ENCODE measurements at regions not wholly inside any gene's neighbourhood (a gene's known extent, or its start where the extent isn't known, plus 50 kb on each side); places are given as distances from the start of the nearest gene placed in this dataset.

DNA sequence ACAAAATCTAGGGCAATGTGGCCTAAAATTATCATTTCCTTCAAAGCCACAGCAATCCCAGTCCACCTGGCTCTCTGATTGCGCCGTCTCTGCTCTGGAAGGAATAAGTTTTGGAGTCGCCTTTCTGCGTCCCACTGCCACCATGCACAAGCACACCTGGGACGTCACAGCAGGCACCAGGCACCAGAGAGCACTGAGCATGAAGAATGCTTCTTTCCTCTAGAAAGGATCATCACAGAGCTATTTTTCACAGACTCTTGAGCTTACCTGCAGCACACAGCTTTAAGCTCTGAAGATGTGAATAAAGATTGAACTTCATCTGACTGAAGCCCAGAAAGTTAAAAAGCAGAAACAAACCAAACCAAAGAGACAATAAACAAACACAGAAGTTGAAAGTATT, 170.0 kb upstream of the PPARGC1A start (continued):
- TF ChIP-seq NR1H2 (CRISPR knock-in tag; IDR thresholded peaks at IDR 0.05) (no peak), ZNF396 (CRISPR knock-in tag; IDR thresholded peaks at IDR 0.05; ENCODE audit: borderline replicate concordance) (no peak), NFYB (CRISPR knock-in tag; conservative IDR thresholded peaks at IDR 0.05; ENCODE audit: low read depth) (no peak), ESRRA (CRISPR knock-in tag; IDR thresholded peaks at IDR 0.05; ENCODE audit: borderline replicate concordance) (no peak)

DNA sequence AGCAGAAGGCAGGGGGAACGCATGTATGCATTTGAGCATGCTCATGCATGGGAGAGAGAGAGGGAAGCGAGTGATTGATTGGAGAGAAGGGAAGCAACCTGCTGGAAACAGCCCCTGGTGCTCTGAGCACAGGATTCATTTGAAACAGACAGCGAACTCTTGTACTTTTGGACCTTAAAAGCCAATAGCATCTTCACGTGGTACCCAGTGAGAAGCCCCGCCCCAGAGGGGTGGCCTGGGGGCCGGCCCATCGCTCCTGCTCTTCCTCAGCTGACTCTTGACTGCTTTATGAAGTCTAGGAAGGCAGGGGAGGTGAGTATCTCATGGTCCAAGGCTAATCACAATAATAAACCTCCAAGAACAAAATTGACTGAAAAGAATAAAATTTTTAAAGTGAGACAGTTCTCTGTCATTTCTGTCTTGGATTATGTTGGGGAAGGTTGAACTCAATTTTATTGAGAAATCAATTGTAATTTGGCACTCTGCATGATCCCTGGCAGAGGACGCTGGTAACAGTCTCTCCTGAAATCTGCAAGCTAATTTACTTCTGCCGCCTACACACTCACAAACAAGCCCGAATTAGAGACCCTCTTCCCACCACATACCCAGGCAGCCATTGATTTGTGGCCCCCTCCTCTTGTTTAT, 168.2 kb upstream of the PPARGC1A start:
- no peak overlapping the region for H3K27ac Mint-ChIP-seq
- no peaks in the 10 kb centered on the region for H3K27me3 Mint-ChIP-seq (ENCODE audit: low read depth)
- ChIA-PET POLR2A (no interaction called here), CTCF (no interaction called here)
- no peak for DNase-seq (ENCODE audit: low spot score)
- no peaks in the 10 kb centered on the region for H3K36me3 Mint-ChIP-seq
- no peak overlapping the region for H3K4me3 Mint-ChIP-seq
- H3K4me1 Mint-ChIP-seq = peaks cover 12% of the 10 kb centered on the region
- TF ChIP-seq, protein P1, sequence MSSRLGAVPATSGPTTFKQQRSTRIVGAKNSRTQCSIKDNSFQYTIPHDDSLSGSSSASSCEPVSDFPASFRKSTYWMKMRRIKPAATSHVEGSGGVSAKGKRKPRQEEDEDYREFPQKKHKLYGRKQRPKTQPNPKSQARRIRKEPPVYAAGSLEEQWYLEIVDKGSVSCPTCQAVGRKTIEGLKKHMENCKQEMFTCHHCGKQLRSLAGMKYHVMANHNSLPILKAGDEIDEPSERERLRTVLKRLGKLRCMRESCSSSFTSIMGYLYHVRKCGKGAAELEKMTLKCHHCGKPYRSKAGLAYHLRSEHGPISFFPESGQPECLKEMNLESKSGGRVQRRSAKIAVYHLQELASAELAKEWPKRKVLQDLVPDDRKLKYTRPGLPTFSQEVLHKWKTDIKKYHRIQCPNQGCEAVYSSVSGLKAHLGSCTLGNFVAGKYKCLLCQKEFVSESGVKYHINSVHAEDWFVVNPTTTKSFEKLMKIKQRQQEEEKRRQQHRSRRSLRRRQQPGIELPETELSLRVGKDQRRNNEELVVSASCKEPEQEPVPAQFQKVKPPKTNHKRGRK (CRISPR knock-in tag; IDR thresholded peaks at IDR 0.05; ENCODE audit: borderline replicate concordance) = no peak
- 0 out of 2 replicates have a peak, but pooled peaks cover 6% of the 10 kb centered on the region for H3K9me3 Mint-ChIP-seq
- no peak for ATAC-seq

DNA sequence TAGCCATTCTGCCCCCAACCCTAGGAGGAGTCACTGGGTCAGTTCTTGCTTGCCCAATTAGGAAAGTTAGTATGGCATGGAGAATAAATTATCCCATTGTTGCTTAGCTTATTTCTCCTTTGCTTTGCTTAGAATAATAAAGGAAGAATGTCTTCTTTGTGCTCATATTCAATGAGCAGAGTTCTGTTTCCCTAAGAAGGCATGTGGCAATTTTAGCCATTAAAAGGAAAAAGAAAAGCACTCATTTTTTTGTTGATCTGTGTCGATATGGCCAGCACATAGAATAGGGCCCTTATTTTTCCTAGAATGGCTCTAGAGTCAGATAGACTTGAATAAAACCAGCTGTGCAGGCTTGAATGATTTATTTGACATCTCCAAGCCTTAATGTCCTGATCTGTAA, 166.4 kb upstream of the PPARGC1A start:
- no peak overlapping the region for H3K4me3 Mint-ChIP-seq
- ChIA-PET CTCF (no interaction called here), POLR2A (no interaction called here)
- peaks cover 12% of the 10 kb centered on the region for H3K4me1 Mint-ChIP-seq
- no peaks in the 10 kb centered on the region for H3K27me3 Mint-ChIP-seq (ENCODE audit: low read depth)
- no peaks in the 10 kb centered on the region for H3K36me3 Mint-ChIP-seq
- DNase-seq (ENCODE audit: low spot score) (no peak), ATAC-seq (no peak)
- no peaks in the 10 kb centered on the region for H3K9me3 Mint-ChIP-seq
- no peak for TF ChIP-seq TCF7 (CRISPR knock-in tag; IDR thresholded peaks at IDR 0.05; ENCODE audit: low read depth)
- TF ChIP-seq, protein P2, sequence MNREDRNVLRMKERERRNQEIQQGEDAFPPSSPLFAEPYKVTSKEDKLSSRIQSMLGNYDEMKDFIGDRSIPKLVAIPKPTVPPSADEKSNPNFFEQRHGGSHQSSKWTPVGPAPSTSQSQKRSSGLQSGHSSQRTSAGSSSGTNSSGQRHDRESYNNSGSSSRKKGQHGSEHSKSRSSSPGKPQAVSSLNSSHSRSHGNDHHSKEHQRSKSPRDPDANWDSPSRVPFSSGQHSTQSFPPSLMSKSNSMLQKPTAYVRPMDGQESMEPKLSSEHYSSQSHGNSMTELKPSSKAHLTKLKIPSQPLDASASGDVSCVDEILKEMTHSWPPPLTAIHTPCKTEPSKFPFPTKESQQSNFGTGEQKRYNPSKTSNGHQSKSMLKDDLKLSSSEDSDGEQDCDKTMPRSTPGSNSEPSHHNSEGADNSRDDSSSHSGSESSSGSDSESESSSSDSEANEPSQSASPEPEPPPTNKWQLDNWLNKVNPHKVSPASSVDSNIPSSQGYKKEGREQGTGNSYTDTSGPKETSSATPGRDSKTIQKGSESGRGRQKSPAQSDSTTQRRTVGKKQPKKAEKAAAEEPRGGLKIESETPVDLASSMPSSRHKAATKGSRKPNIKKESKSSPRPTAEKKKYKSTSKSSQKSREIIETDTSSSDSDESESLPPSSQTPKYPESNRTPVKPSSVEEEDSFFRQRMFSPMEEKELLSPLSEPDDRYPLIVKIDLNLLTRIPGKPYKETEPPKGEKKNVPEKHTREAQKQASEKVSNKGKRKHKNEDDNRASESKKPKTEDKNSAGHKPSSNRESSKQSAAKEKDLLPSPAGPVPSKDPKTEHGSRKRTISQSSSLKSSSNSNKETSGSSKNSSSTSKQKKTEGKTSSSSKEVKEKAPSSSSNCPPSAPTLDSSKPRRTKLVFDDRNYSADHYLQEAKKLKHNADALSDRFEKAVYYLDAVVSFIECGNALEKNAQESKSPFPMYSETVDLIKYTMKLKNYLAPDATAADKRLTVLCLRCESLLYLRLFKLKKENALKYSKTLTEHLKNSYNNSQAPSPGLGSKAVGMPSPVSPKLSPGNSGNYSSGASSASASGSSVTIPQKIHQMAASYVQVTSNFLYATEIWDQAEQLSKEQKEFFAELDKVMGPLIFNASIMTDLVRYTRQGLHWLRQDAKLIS (CRISPR knock-in tag; IDR thresholded peaks at IDR 0.05; ENCODE audit: borderline replicate concordance) = no peak
- no peak overlapping the region for H3K27ac Mint-ChIP-seq

DNA sequence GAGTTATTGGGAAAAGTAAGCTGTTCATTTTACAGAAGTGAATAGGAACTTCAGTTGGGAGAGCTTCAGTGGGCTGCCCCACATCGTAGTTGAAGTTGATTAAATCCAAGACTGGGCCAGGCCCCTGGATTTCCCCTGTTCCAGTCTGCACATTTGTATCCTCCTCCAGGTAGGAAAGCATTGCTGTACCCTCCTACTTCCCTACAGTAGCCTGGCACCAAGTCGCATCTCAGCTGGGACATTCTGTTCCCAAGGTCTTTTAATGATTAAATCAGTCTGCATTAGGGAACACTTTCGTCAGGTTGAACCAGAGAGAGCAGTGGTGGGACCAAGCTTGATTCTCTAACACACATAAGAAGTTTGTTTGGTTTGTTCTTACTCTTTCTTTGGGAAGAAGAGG, 165.8 kb upstream of the PPARGC1A start:
- DNase-seq (ENCODE audit: low spot score) (no peak), ATAC-seq (no peak)
- Mint-ChIP-seq H3K4me1 (peaks cover 12% of the 10 kb centered on the region), H3K36me3 (no peaks in the 10 kb centered on the region), H3K27me3 (ENCODE audit: low read depth) (no peaks in the 10 kb centered on the region), H3K4me3 (no peak overlapping the region), H3K9me3 (no peaks in the 10 kb centered on the region), H3K27ac (no peak overlapping the region)
- POLR2A ChIA-PET = no interaction called here
- CTCF ChIA-PET = no interaction called here
- TF ChIP-seq, protein P3, sequence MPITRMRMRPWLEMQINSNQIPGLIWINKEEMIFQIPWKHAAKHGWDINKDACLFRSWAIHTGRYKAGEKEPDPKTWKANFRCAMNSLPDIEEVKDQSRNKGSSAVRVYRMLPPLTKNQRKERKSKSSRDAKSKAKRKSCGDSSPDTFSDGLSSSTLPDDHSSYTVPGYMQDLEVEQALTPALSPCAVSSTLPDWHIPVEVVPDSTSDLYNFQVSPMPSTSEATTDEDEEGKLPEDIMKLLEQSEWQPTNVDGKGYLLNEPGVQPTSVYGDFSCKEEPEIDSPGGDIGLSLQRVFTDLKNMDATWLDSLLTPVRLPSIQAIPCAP (CRISPR knock-in tag; IDR thresholded peaks at IDR 0.05) = no peak
- no peak for TF ChIP-seq JAZF1 (CRISPR knock-in tag; IDR thresholded peaks at IDR 0.05)
- TF ChIP-seq, protein P4, sequence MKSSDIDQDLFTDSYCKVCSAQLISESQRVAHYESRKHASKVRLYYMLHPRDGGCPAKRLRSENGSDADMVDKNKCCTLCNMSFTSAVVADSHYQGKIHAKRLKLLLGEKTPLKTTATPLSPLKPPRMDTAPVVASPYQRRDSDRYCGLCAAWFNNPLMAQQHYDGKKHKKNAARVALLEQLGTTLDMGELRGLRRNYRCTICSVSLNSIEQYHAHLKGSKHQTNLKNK (CRISPR knock-in tag; IDR thresholded peaks at IDR 0.05) = no peak
- no peak for TF ChIP-seq SOX15 (CRISPR knock-in tag; IDR thresholded peaks at IDR 0.05)
- TF ChIP-seq CREB1 (CRISPR knock-in tag; IDR thresholded peaks at IDR 0.05) = no peak
- no peak for TF ChIP-seq ZNF671 (CRISPR knock-in tag; IDR thresholded peaks at IDR 0.05)
- no peak for TF ChIP-seq FOXJ3 (CRISPR knock-in tag; IDR thresholded peaks at IDR 0.05; ENCODE audit: borderline replicate concordance)
- TF ChIP-seq, protein P5, sequence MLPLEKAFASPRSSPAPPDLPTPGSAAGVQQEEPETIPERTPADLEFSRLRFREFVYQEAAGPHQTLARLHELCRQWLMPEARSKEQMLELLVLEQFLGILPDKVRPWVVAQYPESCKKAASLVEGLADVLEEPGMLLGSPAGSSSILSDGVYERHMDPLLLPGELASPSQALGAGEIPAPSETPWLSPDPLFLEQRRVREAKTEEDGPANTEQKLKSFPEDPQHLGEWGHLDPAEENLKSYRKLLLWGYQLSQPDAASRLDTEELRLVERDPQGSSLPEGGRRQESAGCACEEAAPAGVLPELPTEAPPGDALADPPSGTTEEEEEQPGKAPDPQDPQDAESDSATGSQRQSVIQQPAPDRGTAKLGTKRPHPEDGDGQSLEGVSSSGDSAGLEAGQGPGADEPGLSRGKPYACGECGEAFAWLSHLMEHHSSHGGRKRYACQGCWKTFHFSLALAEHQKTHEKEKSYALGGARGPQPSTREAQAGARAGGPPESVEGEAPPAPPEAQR (CRISPR knock-in tag; IDR thresholded peaks at IDR 0.05) = no peak
- TF ChIP-seq, protein P6, sequence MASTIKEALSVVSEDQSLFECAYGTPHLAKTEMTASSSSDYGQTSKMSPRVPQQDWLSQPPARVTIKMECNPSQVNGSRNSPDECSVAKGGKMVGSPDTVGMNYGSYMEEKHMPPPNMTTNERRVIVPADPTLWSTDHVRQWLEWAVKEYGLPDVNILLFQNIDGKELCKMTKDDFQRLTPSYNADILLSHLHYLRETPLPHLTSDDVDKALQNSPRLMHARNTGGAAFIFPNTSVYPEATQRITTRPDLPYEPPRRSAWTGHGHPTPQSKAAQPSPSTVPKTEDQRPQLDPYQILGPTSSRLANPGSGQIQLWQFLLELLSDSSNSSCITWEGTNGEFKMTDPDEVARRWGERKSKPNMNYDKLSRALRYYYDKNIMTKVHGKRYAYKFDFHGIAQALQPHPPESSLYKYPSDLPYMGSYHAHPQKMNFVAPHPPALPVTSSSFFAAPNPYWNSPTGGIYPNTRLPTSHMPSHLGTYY (CRISPR knock-in tag; IDR thresholded peaks at IDR 0.05) = no peak
- TF ChIP-seq TP53 (CRISPR knock-in tag; IDR thresholded peaks at IDR 0.05) = no peak
- TF ChIP-seq NFATC4 (CRISPR knock-in tag; IDR thresholded peaks at IDR 0.05) = no peak
- no peak for TF ChIP-seq MXD4 (CRISPR knock-in tag; IDR thresholded peaks at IDR 0.05; ENCODE audit: borderline replicate concordance)
- TF ChIP-seq, protein P7, sequence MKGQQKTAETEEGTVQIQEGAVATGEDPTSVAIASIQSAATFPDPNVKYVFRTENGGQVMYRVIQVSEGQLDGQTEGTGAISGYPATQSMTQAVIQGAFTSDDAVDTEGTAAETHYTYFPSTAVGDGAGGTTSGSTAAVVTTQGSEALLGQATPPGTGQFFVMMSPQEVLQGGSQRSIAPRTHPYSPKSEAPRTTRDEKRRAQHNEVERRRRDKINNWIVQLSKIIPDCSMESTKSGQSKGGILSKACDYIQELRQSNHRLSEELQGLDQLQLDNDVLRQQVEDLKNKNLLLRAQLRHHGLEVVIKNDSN (CRISPR knock-in tag; IDR thresholded peaks at IDR 0.05) = no peak
- TF ChIP-seq JUN (CRISPR knock-in tag; IDR thresholded peaks at IDR 0.05) = no peak
- TF ChIP-seq CREM (CRISPR knock-in tag; IDR thresholded peaks at IDR 0.05) = no peak
